ENCODE measurements at regions not wholly inside any gene's neighbourhood (a gene's known extent, or its start where the extent isn't known, plus 50 kb on each side); places are given as distances from the start of the nearest gene placed in this dataset.
"Not testable (repeated sequence)": the region's sequence is repeated elsewhere in the genome, so short reads cannot be mapped to it uniquely, and the experiment has no call there.

DNA sequence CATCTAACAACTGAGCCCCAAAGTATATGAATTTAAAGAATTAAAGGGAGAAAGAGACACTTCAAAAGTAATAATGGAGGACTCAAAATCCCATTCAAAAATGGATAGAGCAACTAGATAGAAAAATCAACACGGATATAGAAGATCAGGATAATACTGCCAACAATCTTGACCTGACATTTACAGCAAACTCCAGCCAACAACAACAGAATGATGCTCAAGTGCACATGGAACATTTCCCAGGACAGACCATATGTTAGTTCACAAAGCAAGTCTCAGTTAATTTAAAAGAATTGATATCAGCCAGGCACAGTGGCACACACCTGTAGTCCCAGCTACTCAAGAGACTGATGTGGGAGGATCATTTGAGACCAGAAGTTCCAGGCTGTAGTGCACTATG is 72.0 kb upstream of the SMARCAD1 start:
- ChIA-PET CTCF (no interaction called here), POLR2A (no interaction called here)
- ATAC-seq (no peak), DNase-seq (no peak)
- H3K9me3 Mint-ChIP-seq = no peaks in the 10 kb centered on the region
- intact Hi-C loops (cut with micrococcal nuclease) = no loop called here
- H3K36me3 Mint-ChIP-seq (ENCODE audit: low read depth) = no peaks in the 10 kb centered on the region
- H3K27ac Mint-ChIP-seq = no peak overlapping the region
- H3K4me1 Mint-ChIP-seq (ENCODE audit: low read depth) = no peaks in the 10 kb centered on the region
- H3K27me3 Mint-ChIP-seq = peaks cover 11% of the 10 kb centered on the region
- H3K4me3 Mint-ChIP-seq = no peak overlapping the region
- TF ChIP-seq, protein P1, sequence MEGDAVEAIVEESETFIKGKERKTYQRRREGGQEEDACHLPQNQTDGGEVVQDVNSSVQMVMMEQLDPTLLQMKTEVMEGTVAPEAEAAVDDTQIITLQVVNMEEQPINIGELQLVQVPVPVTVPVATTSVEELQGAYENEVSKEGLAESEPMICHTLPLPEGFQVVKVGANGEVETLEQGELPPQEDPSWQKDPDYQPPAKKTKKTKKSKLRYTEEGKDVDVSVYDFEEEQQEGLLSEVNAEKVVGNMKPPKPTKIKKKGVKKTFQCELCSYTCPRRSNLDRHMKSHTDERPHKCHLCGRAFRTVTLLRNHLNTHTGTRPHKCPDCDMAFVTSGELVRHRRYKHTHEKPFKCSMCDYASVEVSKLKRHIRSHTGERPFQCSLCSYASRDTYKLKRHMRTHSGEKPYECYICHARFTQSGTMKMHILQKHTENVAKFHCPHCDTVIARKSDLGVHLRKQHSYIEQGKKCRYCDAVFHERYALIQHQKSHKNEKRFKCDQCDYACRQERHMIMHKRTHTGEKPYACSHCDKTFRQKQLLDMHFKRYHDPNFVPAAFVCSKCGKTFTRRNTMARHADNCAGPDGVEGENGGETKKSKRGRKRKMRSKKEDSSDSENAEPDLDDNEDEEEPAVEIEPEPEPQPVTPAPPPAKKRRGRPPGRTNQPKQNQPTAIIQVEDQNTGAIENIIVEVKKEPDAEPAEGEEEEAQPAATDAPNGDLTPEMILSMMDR (IDR thresholded peaks at IDR 0.05) = no peak

DNA sequence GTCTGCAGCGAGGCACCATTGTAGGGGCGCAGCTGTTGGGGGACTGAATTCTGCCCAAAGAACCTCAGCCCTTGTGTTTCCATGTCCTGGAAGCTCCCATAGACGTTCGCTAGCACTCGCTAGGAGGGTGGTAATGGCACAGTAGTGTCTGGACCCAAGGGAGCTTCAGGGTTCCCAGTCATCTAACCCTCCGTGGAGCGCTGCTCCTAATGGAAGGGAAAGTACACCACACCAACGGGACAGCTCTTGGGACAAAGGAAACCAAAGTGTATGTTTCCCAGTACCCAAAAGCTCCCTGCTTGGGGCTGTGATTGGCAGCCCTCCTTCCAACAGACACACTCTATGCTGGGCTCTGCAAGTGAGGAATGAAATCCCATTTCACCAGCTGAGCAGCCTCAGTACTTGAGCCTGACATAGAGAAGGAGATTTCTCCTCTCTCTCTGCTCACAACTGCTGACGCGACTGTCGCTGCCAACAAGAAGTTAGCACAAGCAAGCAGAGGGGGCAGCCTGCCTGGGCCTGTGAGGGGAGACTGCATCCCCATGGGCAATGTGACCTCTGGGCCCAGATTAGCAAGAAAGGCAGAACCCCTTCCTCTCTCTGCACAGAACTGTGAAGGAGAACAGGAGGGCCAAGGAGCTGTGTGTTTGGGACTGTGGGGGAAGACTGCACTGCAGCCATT is 67.6 kb upstream of the SMARCAD1 start:
- no peaks in the 10 kb centered on the region for H3K4me1 Mint-ChIP-seq (ENCODE audit: low read depth)
- TF ChIP-seq, protein P1 (IDR thresholded peaks at IDR 0.05) = no peak
- H3K27ac Mint-ChIP-seq = no peak overlapping the region
- no peak overlapping the region for H3K4me3 Mint-ChIP-seq
- no peaks in the 10 kb centered on the region for H3K9me3 Mint-ChIP-seq
- ChIA-PET CTCF (no interaction called here), POLR2A (no interaction called here)
- intact Hi-C loops (cut with micrococcal nuclease) = no loop called here
- no peaks in the 10 kb centered on the region for H3K36me3 Mint-ChIP-seq (ENCODE audit: low read depth)
- ATAC-seq (no peak), DNase-seq (no peak)
- H3K27me3 Mint-ChIP-seq = peaks cover 9% of the 10 kb centered on the region

DNA sequence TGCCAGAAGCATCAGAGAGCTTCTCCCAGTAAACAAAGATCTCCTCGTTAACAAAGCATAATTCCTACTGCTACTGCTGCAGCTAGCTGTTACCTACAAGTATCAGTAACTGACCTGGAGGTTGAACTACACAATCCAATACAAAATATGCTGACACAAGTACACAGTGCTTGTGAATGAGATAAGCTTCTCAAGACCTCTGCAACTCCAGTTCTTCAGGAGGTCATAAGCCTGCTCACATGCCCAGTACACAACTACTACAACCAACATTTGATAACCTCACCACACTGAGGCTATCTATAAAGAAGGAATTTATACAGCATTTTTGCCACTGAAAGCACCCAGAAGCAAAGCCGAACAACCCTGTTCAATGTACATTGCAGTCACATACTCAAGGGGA is 66.7 kb upstream of the SMARCAD1 start:
- intact Hi-C loops (cut with micrococcal nuclease) = no loop called here
- Mint-ChIP-seq H3K27ac (no peak overlapping the region), H3K4me1 (ENCODE audit: low read depth) (no peaks in the 10 kb centered on the region), H3K4me3 (no peak overlapping the region), H3K36me3 (ENCODE audit: low read depth) (no peaks in the 10 kb centered on the region), H3K9me3 (no peaks in the 10 kb centered on the region), H3K27me3 (peaks cover 6% of the 10 kb centered on the region)
- POLR2A ChIA-PET = no interaction called here
- CTCF ChIA-PET = no interaction called here
- no peak for ATAC-seq
- TF ChIP-seq, protein P1 (IDR thresholded peaks at IDR 0.05) = no peak
- no peak for DNase-seq

DNA sequence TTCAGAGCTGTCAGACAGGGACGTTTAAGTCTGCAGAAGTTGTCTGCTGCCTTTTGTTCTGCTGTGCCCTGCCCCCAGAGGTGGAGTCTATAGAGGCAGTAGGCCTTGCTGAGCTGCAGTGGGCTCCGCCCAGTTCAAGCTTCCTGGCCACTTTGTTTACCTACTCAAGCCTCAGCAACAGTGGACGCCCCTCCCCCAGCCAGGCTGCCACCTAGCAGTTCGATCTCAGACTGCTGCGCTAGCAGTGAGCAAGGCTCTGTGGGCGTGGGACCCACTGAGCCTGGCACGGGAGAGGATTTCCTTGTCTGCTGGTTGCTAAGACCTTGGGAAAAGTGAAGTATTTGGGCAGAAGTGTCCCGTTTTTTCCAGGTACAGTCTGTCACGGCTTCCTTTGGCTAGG is 59.6 kb upstream of the SMARCAD1 start:
- CTCF ChIA-PET; H3K27me3 Mint-ChIP-seq; H3K4me3 Mint-ChIP-seq; ATAC-seq; H3K9me3 Mint-ChIP-seq; H3K36me3 Mint-ChIP-seq (ENCODE audit: low read depth); DNase-seq; POLR2A ChIA-PET; H3K27ac Mint-ChIP-seq; H3K4me1 Mint-ChIP-seq (ENCODE audit: low read depth); intact Hi-C loops (cut with micrococcal nuclease): not testable (repeated sequence)

DNA sequence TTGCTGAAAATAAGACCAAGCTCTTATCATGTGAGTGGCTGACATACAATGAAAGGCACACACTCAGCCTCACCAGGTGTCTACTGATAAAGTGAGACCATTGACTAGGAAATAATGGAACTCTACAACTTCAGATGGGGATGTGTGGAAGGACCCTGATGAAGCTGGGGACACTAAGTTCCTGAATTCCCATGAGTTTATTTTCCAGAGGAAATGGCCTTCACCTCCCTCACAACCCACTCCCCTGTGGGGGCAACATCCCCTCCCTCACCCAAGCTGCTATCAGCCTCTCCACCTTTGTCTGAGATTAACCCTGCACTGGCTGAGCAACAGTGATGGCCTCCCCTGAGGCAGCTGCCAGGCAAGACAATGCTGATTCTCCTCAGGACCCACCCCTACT is 55.2 kb upstream of the SMARCAD1 start:
- H3K27ac Mint-ChIP-seq = no peak overlapping the region
- H3K4me3 Mint-ChIP-seq = no peak overlapping the region
- H3K27me3 Mint-ChIP-seq = peaks cover 4% of the 10 kb centered on the region
- ChIA-PET POLR2A (no interaction called here), CTCF (no interaction called here)
- TF ChIP-seq, protein P1 (IDR thresholded peaks at IDR 0.05) = no peak
- H3K36me3 Mint-ChIP-seq (ENCODE audit: low read depth) = no peaks in the 10 kb centered on the region
- DNase-seq (no peak), ATAC-seq (no peak)
- intact Hi-C loops (cut with micrococcal nuclease) = no loop called here
- H3K9me3 Mint-ChIP-seq = no peaks in the 10 kb centered on the region
- H3K4me1 Mint-ChIP-seq (ENCODE audit: low read depth) = no peaks in the 10 kb centered on the region

DNA sequence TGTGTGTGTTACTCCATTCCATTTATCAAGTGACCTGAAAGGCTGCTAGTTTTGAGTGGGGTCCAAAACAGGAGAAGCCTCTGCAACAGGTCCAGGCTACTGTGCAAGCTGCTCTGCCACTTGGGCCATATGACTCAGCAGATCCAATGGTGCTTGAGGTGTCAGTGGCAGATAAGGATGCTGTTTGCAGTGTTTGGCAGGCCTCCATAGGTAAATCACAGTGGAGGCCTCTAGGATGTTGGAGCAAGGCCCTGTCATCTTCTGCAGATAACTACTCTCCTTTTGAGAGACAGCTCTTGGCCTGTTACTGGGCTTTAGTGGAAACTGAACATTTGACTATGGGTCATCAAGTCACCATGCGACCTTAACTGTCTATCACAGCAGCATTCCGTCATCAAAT is 52.3 kb upstream of the SMARCAD1 start:
- H3K27me3 Mint-ChIP-seq; H3K9me3 Mint-ChIP-seq; CTCF ChIA-PET; ATAC-seq; H3K4me1 Mint-ChIP-seq (ENCODE audit: low read depth); H3K27ac Mint-ChIP-seq; H3K36me3 Mint-ChIP-seq (ENCODE audit: low read depth); intact Hi-C loops (cut with micrococcal nuclease); H3K4me3 Mint-ChIP-seq; POLR2A ChIA-PET; DNase-seq: not testable (repeated sequence)
